ENCODE measurements at regions not wholly inside any gene's neighbourhood (a gene's known extent, or its start where the extent isn't known, plus 50 kb on each side); places are given as distances from the start of the nearest gene placed in this dataset.
"Not testable (repeated sequence)": the region's sequence is repeated elsewhere in the genome, so short reads cannot be mapped to it uniquely, and the experiment has no call there.

DNA sequence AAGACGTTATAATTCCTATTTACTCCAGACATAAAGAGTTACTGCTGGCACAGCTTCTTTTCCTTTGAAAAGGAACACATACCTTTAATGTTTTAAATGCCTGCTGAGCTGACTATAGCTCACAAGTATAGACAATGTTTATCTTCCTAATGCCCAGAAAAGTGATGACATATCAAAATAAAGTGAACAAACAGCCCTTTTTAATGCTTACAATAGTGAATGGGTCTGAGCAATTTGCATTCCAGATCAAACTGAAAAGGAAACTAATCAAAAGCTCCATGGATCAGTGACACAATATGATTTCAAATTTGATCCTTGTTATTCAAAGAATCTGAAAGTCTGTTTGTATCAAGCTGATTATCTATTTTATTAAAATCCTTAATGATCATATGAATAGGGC lies 233.6 kb upstream of the SEMA3E start:
- no peak for DNase-seq

DNA sequence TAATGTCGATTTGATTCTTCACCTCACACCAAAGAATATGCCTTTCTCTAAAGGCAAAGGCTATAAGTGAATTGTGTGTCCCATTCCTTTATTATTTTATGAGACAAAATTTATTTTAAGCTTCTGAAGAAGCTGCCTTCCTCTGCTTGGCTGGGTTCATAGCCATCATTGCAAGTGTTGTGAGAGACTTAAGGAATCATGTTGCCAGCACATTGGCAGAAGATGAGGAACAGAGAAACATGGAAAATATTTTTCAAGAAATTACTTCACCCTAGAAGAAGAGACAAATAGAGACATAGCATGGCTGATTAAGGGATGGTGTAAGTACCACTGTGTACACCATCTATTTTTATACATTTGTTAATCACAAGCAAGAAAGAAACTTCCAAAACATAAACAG lies 230.1 kb upstream of the SEMA3E start:
- DNase-seq: no peak

DNA sequence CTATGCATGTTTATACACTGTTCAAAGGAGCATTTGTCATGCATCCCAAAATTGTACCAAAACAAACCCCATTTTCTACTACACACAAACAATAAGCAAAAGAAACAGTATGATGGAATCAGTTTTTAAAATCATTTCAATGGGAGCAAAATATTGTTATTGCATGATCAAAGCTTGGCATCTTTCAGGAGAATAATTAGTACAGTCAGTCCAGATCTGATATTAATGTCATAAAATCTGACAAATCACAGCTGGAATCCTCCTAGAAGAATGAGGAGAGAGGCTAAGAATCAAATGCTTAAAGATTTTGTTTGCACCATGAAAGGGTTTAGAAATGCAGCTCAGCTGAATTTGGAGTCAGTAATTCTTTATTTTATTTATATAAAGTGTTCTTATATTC lies 229.7 kb upstream of the SEMA3E start:
- DNase-seq: no peak

DNA sequence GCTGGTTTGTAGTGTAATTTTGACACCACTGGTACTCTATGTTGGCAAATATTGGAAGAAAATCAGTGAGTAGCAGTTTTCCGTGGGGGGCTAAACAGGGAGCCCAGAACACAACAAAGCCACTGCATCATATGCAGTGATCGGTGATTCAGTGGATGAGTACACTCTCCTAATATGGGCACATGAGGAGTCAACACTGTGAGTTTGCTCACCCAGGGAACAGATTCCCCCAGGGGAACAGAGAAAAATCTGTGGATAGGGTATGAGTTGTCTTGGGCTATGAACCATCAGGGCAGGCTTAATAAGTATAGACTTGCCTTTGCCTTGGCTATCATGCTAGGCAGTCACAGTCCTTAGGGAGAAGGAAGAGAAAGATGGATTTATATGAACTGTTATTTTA lies 227.7 kb upstream of the SEMA3E start:
- no peak for DNase-seq

DNA sequence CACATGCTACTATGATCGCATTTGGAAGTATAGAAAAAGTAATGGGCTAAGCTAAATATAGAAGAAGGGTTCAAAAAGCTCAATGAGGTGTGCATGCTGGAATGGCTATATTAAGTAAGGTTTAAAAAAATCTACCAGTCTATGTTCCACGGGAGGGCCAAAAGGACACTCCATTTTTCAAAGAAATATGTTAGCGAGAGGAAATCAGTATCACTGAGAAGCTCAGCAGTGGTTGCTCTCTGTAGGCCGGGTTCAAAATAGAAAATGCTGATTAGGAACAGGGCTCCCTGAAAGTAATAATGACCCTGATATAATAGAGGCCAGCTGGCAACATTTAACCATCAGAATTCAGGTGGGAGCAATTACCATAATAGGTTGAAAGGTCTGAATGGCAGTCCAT lies 224.5 kb upstream of the SEMA3E start:
- no peak for DNase-seq

DNA sequence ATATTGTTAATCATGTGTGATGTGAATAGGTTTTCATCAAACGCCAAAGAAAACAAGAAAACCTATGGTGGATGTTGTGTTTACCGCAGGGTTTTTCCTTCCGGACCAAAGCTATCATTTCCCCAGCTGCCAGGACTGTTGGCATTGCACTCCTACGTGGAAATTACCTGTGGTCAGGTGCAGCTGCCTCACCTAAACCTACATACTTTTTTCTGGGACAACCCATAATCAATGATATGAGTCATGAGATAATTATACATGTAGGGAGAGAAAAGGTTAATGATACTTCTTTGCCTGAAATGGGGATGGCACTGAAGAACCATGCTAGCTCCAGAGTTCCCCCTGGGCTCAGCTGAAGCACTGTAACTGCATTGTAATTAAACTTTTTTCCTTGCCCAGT lies 223.6 kb upstream of the SEMA3E start:
- DNase-seq: no peak

DNA sequence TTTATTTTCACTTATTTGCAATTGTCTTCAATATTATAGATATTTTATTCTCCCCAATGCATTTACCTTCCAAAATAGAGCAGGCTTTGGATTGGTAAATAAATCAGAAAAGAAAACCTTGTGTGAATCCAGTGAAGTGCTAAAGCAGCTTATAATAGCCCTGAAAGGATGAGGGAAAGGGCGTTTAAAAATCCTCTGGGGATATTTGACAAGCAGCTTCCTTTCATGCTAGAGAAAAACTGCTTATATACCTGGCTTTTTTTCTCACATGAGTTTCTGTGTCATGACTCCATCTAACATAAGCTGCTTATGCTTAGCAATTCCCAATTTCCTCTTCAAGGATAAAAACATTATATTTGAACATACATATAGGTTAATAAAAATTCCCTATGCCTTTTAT lies 221.6 kb upstream of the SEMA3E start:
- no peak for DNase-seq

DNA sequence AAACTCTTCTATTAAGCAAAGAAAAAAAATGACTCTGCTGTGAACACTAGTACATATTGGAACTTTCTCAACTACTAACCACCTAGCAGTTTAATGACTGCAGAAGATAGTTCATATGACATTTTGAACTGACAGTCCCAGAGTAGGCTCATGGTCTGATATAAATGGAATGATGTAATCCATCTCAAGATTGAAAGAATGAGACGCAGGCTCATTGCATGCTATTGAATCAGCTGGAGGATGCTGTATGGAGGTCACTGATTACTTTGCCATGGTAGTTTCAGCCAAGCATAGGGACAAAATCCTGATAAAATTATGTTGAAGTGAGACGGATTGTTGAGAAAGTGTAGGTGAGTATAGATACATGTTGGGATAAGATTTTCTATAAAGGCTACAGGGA lies 217.6 kb upstream of the SEMA3E start:
- DNase-seq: no peak

DNA sequence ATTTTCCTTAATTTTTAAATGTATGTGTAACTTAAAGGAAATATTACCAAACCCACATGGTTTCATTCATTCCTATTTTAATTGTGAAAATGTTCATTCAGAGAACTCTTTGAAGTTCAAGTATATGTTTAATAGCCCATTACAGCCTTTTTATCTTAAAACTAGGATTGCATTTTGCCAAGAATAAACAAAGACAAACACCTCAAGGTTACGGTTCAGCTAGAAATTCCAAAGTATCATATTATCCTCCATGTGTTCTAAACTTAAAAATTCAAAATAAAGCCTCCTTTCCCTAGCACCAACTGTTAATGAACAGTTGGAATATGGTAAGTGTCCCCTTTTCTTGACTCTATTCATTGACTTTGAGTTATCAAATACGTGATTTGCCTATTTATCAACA lies 215.6 kb upstream of the SEMA3E start:
- no peak for DNase-seq

DNA sequence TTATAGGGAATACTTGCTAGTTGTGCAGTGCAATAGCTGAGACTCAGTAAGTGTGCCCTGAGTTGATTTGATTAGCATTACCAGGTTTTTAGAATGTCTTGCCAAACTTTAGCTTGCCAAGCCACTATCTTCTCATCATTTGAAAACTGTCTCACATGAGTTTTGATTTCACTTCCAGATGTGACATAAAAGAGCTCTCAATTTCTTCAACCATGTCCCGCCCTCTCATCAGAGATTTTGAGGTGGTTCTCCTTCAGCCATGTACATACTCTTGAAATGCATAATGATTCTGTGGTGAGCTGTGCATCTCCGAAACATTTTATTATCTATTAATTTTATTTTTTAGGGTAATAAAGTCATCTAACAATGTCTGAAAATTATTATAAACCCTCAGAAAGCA lies 215.0 kb upstream of the SEMA3E start:
- DNase-seq: no peak

DNA sequence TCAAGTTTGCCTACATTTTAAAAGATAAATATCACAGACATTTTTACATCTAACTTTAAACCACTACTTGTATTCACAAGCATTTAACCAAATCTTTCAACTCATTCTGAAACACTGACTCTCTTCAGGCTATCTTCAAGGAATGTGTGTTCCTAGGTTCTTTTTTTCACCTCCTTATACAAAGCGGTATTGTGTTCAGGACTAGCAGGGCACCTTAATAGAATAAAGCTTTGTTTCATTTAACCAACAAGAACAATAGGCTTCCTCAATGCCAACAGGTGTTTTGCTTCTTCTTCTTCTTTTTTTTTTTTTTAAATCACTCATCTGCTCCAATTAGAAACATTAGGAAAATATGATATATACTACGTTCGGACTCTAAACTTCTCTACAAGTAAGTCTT lies 212.9 kb upstream of the SEMA3E start:
- DNase-seq: no peak

DNA sequence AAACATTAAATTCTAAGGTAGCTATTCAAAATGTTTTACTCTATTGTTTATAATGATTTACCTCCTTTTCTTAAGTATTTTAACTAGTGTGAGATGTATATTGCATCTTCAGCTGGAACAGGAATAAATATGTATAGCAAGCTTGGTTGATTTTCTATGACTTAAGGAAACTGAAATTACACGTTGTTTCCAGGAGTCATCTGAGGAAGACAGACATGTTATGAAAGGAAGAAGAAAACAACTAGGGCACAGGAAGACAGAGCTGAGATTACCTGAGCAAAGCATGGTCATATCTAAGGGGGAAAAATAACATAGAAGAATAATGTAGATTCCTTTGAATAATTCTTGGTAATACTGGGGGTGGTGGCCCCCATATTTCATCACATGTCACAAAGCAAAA lies 210.9 kb upstream of the SEMA3E start:
- no peak for DNase-seq

DNA sequence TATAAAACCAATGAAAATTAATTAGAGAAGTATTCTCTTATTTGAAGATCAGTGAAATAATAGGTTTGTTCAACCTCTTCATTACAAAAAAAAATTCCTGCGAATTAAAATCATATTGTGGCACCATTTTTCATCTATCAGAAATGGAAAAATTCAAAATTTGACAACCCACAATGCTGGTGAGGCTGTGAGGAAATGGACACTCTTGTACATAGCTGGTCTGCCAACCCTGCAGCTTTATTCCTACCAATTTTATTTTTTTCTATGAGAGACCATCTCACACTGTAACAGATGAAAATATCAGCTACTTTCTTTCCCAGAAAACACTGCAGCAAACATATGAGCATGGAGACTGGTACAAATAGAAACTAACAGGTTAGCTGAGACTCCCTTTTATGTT lies 208.8 kb upstream of the SEMA3E start:
- DNase-seq: no peak

DNA sequence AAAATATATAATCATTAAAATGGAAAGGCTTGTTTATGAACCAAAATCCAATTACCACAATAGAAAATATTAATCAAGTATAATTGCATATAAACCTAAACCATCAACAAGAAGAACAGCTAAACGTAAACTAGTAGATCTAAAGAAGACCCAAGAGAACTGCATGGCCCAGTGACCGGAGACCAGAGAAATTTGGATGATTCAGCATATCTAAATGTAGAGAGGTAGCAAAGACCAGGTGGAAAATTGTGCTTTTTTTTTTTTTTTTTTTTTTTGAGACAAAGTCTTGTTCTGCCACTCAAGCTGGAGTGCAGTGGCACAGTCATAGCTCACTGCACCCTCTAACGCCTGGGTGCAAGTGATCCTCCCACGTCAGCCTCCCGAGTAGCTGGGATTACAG lies 207.2 kb upstream of the SEMA3E start:
- no peak for DNase-seq

DNA sequence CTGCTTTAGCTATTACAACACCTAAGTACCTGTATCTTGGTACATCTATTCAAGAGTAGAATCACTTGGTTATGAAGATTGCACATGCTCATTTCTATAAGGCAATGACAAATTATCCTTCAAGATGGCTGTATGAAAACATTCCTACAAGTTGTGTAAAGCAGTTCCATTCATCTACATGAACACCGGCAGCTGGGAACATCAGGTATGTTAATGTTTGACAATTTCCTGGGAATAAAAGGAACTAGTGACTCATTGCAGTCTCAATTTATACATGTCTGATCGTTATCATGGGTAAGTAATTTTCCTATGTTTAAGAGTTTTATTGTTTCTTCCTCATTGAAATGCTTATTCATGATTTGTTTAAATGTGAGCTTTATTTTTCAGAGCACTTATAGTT lies 203.2 kb upstream of the SEMA3E start:
- no peak for DNase-seq

DNA sequence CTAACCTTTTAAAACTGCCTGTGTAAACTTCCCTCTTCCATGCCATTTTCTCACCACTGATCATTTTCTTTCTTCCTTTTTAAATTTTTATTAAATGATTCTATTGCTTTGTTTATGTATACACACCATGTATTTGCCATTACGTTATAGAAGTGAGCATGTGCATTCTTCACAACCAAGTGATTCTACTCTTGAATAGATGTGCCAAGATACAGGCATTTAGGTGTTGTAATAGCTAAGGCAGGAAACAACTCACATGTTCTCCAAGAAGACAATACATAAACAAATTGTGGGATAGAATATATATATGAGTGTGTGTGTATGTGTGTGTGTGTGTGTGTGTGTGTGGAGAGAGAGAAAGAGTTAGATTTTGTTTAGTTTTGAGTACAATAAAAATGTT lies 202.6 kb upstream of the SEMA3E start:
- no peak for DNase-seq

DNA sequence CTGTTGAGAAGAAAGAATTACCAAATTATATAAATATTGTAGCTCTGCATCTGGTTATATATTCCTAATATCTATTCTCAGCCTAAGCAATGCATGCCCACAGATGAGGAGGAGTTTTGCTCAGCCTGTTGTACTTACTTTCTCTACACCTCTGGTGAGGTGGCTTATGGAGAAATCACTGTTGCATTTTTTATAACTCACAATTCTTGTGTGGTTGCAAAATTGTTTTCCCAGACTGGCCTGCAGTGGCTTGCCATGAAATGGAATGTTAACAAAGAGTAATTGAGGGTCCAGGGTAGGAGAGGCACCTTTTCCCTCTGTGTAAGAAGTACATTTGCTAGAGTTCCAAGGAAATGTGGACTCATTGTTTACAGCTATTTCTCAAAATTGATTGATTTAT lies 202.0 kb upstream of the SEMA3E start:
- DNase-seq: no peak

DNA sequence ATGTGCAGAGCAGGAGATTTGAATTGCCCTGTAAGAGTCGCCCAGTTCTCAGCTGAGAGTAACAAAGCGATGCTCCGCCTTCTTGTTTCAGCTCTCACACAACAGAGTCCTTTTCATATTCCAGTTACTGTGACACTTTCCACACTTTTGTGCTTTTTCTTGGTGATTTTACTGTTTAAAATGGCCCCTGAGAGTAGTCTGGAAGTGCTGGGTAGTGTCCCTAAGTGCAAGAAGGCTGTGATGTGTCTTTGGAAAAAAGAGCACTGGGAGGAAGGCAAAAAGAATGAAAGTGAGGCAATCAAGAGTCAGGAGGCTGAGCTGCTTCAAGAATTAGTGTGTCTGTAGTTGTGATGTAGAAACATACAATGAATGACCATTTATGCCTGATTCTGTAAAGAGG lies 201.2 kb upstream of the SEMA3E start:
- no peak for DNase-seq

DNA sequence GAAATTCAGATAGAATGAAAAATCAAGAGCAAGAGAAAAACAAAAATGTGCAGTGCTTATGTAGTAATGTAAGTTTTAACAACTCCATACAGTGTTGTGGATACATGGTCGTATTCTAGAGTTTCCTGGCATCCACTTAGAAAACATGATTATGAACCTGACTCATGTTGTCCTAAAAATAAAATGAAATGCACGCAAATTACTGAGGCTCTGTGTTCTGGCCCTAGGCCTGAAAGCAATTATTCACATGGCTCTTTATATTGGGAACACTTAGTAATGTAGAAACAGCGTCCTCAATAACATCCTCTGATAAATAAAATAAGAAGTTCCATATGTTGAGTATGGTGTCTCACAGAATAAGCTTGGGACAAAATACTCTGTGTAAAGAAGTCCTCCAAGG lies 200.2 kb upstream of the SEMA3E start:
- DNase-seq: no peak

DNA sequence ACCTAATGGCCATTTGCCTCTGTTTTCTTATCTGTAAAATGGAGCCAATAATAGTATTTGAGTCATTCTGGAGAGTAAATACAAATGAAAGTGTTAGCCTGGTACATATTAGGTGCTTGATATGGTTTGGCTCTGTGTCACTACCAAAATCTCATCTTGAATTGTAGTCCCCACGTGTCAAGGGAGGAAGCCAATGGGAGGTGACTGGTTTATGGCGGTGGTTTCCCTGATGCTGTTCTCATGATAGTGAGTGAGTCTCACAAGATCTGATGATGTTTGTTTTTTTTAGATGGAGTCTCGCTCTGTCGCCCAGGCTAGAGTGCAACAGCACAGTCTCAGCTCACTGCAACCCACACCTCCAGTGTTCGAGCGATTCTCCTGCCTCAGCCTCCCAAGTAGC lies 194.0 kb upstream of the SEMA3E start:
- DNase-seq: no peak

DNA sequence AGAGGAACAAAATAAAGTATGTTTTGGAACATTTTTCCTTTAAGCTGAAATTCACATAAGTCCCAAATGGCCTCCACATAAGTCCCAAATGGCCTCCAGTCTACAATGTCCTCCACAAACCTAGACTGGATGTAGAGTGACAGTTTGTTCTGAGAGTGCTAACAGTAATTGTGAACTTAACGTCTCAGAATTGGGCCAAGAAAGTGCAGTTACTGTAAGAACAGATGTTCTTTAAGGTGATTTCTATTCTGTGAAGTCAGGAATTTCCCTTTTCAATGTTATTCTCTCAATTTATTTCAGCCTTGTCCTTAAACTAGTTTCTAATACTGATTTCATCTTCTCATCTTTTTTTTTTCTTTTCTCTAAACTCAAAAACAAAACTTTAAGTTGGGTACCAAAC lies 188.7 kb upstream of the SEMA3E start:
- DNase-seq: no peak

DNA sequence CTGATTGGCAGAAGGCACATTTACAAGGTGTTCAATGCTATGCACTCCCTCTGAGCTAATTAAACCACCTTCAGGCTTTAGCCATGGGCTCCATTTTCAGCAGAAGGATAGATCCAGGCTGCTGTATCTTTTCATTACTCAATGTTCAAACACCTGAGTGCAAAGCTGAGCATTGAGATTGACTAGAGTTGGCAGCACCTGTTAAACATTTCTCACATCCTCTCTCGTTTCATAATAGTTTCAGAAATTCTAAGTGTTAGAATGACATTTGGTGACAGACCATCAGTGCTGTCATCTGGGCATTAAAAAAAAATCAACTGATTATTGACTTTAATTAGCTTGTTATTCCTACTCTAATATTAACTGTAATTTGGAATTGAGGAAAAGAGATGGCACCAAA lies 187.1 kb upstream of the SEMA3E start:
- no peak for DNase-seq

DNA sequence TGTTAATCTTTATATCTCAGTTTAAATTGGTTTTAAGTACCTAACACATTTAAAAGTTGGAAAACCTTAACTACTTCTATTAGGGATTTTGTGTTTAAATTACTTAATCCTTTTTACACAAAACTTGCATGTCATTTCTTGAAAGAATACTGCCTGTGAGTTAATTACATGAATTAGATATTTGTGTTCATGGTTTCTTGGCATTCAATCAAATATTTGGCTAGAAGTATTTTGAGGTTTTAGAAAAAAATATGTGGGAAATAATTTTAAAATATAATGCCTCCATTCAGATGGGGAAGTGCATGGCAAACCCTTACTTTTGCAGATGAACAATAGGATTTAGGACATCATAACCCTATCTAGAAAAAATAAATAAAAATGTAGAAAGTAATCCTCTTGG lies 186.5 kb upstream of the SEMA3E start:
- no peak for DNase-seq

DNA sequence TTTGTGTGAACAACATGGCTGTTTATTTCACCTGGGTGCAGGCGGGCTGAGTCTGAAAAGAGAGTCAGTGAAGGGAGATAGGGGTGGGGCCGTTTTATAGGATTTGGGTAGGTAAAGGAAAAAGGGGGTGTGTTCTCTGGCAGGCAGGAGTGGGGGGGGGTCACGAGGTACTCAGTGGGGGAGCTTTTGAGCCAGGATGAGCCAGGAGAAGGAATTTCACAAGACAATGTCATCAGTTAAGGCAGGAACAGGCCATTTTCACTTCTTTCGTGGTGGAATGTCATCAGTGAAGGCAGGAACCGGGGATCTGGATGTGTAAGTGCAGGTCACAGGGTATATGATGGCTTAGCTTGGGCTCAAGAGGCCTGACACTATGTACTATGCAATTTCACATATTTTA lies 184.8 kb upstream of the SEMA3E start:
- not testable (repeated sequence) for DNase-seq

DNA sequence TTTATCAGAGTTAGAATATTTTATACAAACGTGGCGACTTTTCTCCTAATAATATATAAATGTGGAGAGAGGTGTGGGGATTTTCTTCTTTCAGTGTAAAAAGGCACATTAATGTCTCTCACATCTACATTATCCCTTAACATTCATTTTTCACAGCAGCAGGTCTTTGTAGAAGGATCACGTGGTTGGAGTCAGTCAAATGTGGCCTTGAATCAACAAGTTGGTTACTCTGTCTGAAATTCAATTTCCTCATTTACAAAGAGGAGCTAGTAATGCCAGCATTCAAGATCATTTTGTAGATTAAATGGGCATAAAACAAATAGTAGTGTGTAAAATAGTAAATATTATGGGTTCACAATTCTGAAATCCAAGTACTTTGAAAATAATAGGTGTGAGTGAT lies 183.1 kb upstream of the SEMA3E start:
- DNase-seq: no peak

DNA sequence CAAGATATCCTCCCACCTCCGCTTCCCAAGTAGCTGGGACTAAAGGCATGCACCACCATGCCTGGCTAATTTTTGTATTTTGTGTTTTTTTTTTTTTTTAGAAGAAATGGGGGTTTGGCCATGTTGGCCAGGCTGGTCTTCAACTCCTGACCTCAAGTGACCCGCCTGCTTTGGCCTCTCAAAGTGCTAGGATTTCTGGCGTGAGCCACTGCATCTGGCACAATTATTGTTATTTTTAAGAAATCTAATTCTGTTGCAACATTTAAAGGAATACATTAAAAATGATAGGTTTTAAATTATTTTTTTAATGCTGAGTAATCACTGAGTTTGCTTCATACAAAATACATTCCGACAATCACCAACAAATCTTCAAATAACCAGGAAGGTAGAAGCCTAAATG lies 178.1 kb upstream of the SEMA3E start:
- no peak for DNase-seq

DNA sequence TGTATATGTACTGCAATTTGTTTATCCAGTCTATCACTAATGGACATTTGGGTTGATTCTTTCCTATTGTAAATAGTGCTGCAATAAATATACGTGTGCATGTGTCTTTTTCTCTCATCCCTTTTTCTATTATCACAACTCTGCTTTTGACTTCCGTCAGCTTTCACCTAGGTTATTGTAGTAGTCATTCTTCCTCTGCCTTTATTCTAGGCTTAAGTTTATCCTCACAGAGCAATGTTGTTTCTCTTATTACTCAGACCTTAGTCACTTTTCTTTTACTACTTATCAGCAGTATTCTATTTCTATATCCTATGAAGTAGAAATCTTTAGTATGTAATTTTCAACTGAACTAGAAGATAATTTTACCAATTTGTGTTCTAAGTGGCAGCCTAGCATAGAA lies 175.3 kb upstream of the SEMA3E start:
- DNase-seq: no peak
